ENCODE measurements at regions not wholly inside any gene's neighbourhood (a gene's known extent, or its start where the extent isn't known, plus 50 kb on each side); places are given as distances from the start of the nearest gene placed in this dataset.

- Histone ChIP-seq H3K36me3 (ENCODE audit: control insufficient read depth in 2 of 2, insufficient read depth in 2 of 2, low read length in 1 of 2) (no peaks in the 10 kb centered on the region), H3K4me3 (no peak overlapping the region), H3K27ac (ENCODE audit: control insufficient read depth, insufficient read depth) (no peak overlapping the region), H3K4me1 (ENCODE audit: control insufficient read depth, insufficient read depth, low read length) (peaks cover 11% of the 10 kb centered on the region), H3K27me3 (replicated peaks in 1 of 2; ENCODE audit: control insufficient read depth in 2 of 2, insufficient read depth in 2 of 2, low read length in 1 of 2) (no peaks in the 10 kb centered on the region), H4K20me1 (ENCODE audit: control insufficient read depth, insufficient read depth) (no peaks in the 10 kb centered on the region), H3K79me2 (ENCODE audit: control insufficient read depth, insufficient read depth, low read length) (no peaks in the 10 kb centered on the region), H3K9ac (ENCODE audit: control insufficient read depth, insufficient read depth, low read length) (no peak overlapping the region), H3K9me3 (replicated peaks; ENCODE audit: control insufficient read depth, insufficient read depth, low read length) (peaks cover 2% of the 10 kb centered on the region; the same call in 2 of the 3 replicates), H2AFZ (ENCODE audit: control insufficient read depth, low read depth, low read length) (no peak overlapping the region), H3K4me2 (ENCODE audit: control insufficient read depth, insufficient read depth) (no peak overlapping the region)
- no peak for DNase-seq (ENCODE audit: low read depth, low spot score)
- intact Hi-C loops (cut with micrococcal nuclease; ENCODE audit: unreplicated experiment): no loop called here
- ChIA-PET SMC1A (ENCODE audit: uncharacterized antibody, unreplicated experiment) (no interaction called here), RAD21 (ENCODE audit: unreplicated experiment) (no interaction called here), CTCF (interaction anchor here (1.4 kb wide), 1 partner anchor 75 kb away, joined by 4 read pairs; no protein-coding TSS in a partner anchor), POLR2A (interaction anchor here (1.2 kb wide), 1 partner anchor 52 kb away, joined by 3 read pairs; no protein-coding TSS in a partner anchor)
- no TSS peak for BruUV-seq (replicated peaks)
- no peak for FAIRE-seq
- 29% methylated on average over 3 of the region's 3 CpGs for WGBS (ENCODE audit: insufficient coverage, insufficient replicate concordance, low lambda C conversion rate, missing lambda C conversion rate)
- in situ Hi-C loops (cut with MboI): no loop called here
- no peak for ATAC-seq
- TF ChIP-seq BRCA1 (IDR thresholded peaks at IDR 0.05; ENCODE audit: low read depth, low read length) (no peak), NFXL1 (IDR thresholded peaks at IDR 0.05; ENCODE audit: borderline replicate concordance) (no peak), CBX5 (IDR thresholded peaks at IDR 0.05; ENCODE audit: low read depth) (no peak)
These were observed 54.8 kb upstream of the FTH1 start for GRCh38 chr11:62022211-62022610.

GRCh38 chr11:62020661-62021060 is 53.2 kb upstream of the FTH1 start:
- no peaks in the 10 kb centered on the region for H3K79me2 ChIP-seq (ENCODE audit: control insufficient read depth, insufficient read depth, low read length)
- ChIA-PET RAD21 (ENCODE audit: unreplicated experiment) (no interaction called here), CTCF (no interaction called here), SMC1A (ENCODE audit: uncharacterized antibody, unreplicated experiment) (interaction anchor here (0.6 kb wide), 1 partner anchor 144 kb away, joined by 3 read pairs; no protein-coding TSS in a partner anchor), POLR2A (interaction anchor here (0.6 kb wide), 1 partner anchor 39 kb away, joined by 3 read pairs; no protein-coding TSS in a partner anchor)
- H3K36me3 ChIP-seq (ENCODE audit: control insufficient read depth in 2 of 2, insufficient read depth in 2 of 2, low read length in 1 of 2): no peaks in the 10 kb centered on the region
- FAIRE-seq: no peak
- no peak for TF ChIP-seq HDAC6 (IDR thresholded peaks at IDR 0.05; ENCODE audit: unreplicated experiment)
- H3K4me3 ChIP-seq: no peak overlapping the region
- H3K9ac ChIP-seq (ENCODE audit: control insufficient read depth, insufficient read depth, low read length): no peak overlapping the region
- in situ Hi-C loops (cut with MboI): no loop called here
- no peak for ATAC-seq
- intact Hi-C loops (cut with micrococcal nuclease; ENCODE audit: unreplicated experiment): no loop called here
- BruUV-seq (replicated peaks): no TSS peak
- H3K4me2 ChIP-seq (ENCODE audit: control insufficient read depth, insufficient read depth): no peak overlapping the region
- H3K4me1 ChIP-seq (ENCODE audit: control insufficient read depth, insufficient read depth, low read length): peaks cover 14% of the 10 kb centered on the region
- WGBS (ENCODE audit: insufficient coverage, insufficient replicate concordance, low lambda C conversion rate, missing lambda C conversion rate): 87% methylated on average over 3 of the region's 3 CpGs
- no peak overlapping the region for H2AFZ ChIP-seq (ENCODE audit: control insufficient read depth, low read depth, low read length)
- H3K9me3 ChIP-seq (replicated peaks; ENCODE audit: control insufficient read depth, insufficient read depth, low read length): peaks cover 2% of the 10 kb centered on the region; the same call in 2 of the 3 replicates
- no peak for DNase-seq (ENCODE audit: low read depth, low spot score)
- no peaks in the 10 kb centered on the region for H3K27me3 ChIP-seq (replicated peaks in 1 of 2; ENCODE audit: control insufficient read depth in 2 of 2, insufficient read depth in 2 of 2, low read length in 1 of 2)
- no peaks in the 10 kb centered on the region for H4K20me1 ChIP-seq (ENCODE audit: control insufficient read depth, insufficient read depth)
- no peak overlapping the region for H3K27ac ChIP-seq (ENCODE audit: control insufficient read depth, insufficient read depth)
